GM23248 (cell line): ENCODE measurements at regions not wholly inside any gene's neighbourhood (a gene's known extent, or its start where the extent isn't known, plus 50 kb on each side); places are given as distances from the start of the nearest gene placed in this dataset.
"Not testable (repeated sequence)": the region's sequence is repeated elsewhere in the genome, so short reads cannot be mapped to it uniquely, and the experiment has no call there.

ENCODE experiments used
- DNase-seq: peaks from one replicate; pipeline ENCODE4 v3.0.0-alpha.2; 2015
- H2AFZ ChIP-seq: fragments of 200-600 bp; sonication (generic); 2 replicates; pipeline ENCODE4 v1.6.1; 2016; ENCODE audit warnings: antibody characterized with exemption
- H3F3A ChIP-seq: fragments of 200-600 bp; sonication (generic); 2 replicates; pipeline ENCODE4 v1.6.1; 2016; ENCODE audit warnings: mild to moderate bottlenecking, antibody characterized with exemption, mixed run types; ENCODE audit not compliant: insufficient read depth
- H3K27ac ChIP-seq: fragments of 200-600 bp; sonication (generic); 2 replicates; pipeline ENCODE4 v1.5.1; 2016; ENCODE audit warnings: mild to moderate bottlenecking
- H3K27me3 ChIP-seq: fragments of 200-600 bp; sonication (generic); replicated peaks from 2 replicates; pipeline ENCODE4 v1.6.1; 2016; ENCODE audit warnings: mild to moderate bottlenecking; ENCODE audit not compliant: insufficient read depth
- H3K36me3 ChIP-seq: fragments of 200-600 bp; sonication (generic); 2 replicates; pipeline ENCODE4 v1.6.1; 2016; ENCODE audit warnings: low read depth, mild to moderate bottlenecking
- H3K4me1 ChIP-seq: fragments of 200-600 bp; sonication (generic); 2 replicates; pipeline ENCODE4 v1.6.1; 2016; ENCODE audit warnings: mild to moderate bottlenecking; ENCODE audit not compliant: insufficient read depth
- H3K4me2 ChIP-seq: fragments of 200-600 bp; sonication (generic); one replicate; pipeline ENCODE4 v1.6.1; 2016; ENCODE audit warnings: mild to moderate bottlenecking; ENCODE audit not compliant: unreplicated experiment
- H3K4me3 ChIP-seq: fragments of 200-600 bp; sonication (generic); 2 replicates; pipeline ENCODE4 v1.5.1; 2016; ENCODE audit warnings: mild to moderate bottlenecking
- H3K79me2 ChIP-seq: fragments of 200-600 bp; sonication (generic); 2 replicates; pipeline ENCODE4 v1.6.1; 2016; ENCODE audit warnings: mild to moderate bottlenecking; ENCODE audit not compliant: insufficient read depth
- H3K9ac ChIP-seq: fragments of 200-600 bp; sonication (generic); 2 replicates; pipeline ENCODE4 v1.6.1; 2016; ENCODE audit warnings: mild to moderate bottlenecking
- H3K9me2 ChIP-seq: fragments of 200-600 bp; sonication (generic); 2 replicates; pipeline ENCODE4 v1.6.1; 2016; ENCODE audit warnings: mixed run types, mild to moderate bottlenecking, moderate library complexity; ENCODE audit not compliant: insufficient read depth
- H3K9me3 ChIP-seq: fragments of 200-600 bp; sonication (generic); one replicate; pipeline ENCODE4 v1.6.1; 2017; ENCODE audit warnings: low read depth
- H4K20me1 ChIP-seq: fragments of 200-600 bp; sonication (generic); 2 replicates; pipeline ENCODE4 v1.6.0; 2016; ENCODE audit not compliant: insufficient read depth
- EZH2 ChIP-seq: fragments of 200-600 bp; sonication (generic); IDR thresholded peaks from 2 replicates; pipeline ENCODE4 v1.6.1; 2018; ENCODE audit warnings: antibody characterized with exemption, mild to moderate bottlenecking; ENCODE audit not compliant: insufficient read depth, poor library complexity, severe bottlenecking
- EZH2phosphoT487 ChIP-seq: fragments of 200-600 bp; sonication (generic); IDR thresholded peaks from 2 replicates; pipeline ENCODE4 v1.6.1; 2018; ENCODE audit warnings: antibody characterized with exemption, moderate library complexity, mild to moderate bottlenecking, low read depth; ENCODE audit not compliant: insufficient read depth
- WGBS, 2 experiments: methylation state at CpG; one replicate each; pipeline ENCODE4 v1.1.6; 2015 to 2017; ENCODE audit warnings: low lambda C conversion rate in 2 of 2, low coverage in 1 of 2; ENCODE audit errors: missing lambda C conversion rate in 2 of 2; 5-methylcytosine and 5-hydroxymethylcytosine counted together
- in situ Hi-C: fragments of 300-500 bp; cut with MboI; formaldehyde crosslinking; loops from 2 replicates; pipeline ENCODE4 v1.15.0; 2020

DNA sequence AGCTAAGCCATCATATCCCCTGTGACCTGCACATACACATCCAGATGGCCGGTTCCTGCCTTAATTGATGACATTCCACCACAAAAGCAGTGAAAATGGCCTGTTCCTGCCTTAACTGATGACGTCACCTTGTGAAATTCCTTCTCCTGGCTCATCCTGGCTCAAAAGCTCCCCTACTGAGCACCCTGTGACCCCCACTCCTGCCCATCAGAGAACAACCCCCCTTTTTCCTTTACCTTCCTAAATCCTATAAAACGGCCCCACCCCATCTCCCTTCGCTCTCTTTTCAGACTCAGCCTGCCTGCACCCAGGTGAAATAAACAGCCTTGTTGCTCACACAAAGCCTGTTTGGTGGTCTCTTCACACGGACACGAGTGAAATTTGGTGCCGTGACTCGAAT lies 543.8 kb upstream of the HTR2C start:
- H2AFZ ChIP-seq, H3K9me2 ChIP-seq, H3K36me3 ChIP-seq, H3K9ac ChIP-seq, DNase-seq, H3K4me2 ChIP-seq, H3K4me3 ChIP-seq, H3K9me3 ChIP-seq, H4K20me1 ChIP-seq, H3K27me3 ChIP-seq, in situ Hi-C loops, H3K27ac ChIP-seq, H3F3A ChIP-seq, H3K79me2 ChIP-seq, H3K4me1 ChIP-seq: not testable (repeated sequence)
- 32 to 47% methylated on average over 6 to 8 of the region's 8 CpGs for WGBS, 2 experiments

DNA sequence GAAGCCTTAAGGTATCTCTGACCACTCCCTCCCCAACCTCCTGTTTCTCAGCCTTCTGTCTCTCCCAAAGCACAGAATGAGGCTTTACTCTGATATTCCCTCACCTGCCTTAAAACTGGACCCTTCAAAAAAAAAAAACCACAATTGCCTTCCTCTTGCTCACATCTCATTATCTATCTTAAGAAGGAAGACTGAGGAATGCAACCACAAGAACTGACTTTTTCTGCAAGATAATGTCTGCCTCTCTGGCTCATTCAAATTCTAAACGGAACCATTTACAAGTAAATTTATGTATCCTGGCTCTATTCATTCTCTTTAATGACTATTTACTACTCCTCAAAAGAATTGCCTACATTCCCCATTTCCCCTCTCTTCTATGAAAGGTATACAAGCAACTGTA lies 545.5 kb upstream of the HTR2C start:
- Histone ChIP-seq H3K27me3 (no peaks in the 10 kb centered on the region), H3K36me3 (no peaks in the 10 kb centered on the region), H3K4me1 (no peaks in the 10 kb centered on the region), H3K4me3 (no peak overlapping the region), H3F3A (no peaks in the 10 kb centered on the region), H3K4me2 (no peak overlapping the region), H3K9ac (no peak overlapping the region), H3K79me2 (no peaks in the 10 kb centered on the region), H3K9me2 (no peaks in the 10 kb centered on the region), H3K9me3 (no peaks in the 10 kb centered on the region), H3K27ac (no peak overlapping the region), H4K20me1 (no peaks in the 10 kb centered on the region), H2AFZ (no peak overlapping the region)
- 0 to 4% methylated on average over 1 of the region's 1 CpG for WGBS, 2 experiments
- TF ChIP-seq EZH2 (no peak), EZH2phosphoT487 (no peak)
- DNase-seq, result no peak
- in situ Hi-C loops, result no loop called here

DNA sequence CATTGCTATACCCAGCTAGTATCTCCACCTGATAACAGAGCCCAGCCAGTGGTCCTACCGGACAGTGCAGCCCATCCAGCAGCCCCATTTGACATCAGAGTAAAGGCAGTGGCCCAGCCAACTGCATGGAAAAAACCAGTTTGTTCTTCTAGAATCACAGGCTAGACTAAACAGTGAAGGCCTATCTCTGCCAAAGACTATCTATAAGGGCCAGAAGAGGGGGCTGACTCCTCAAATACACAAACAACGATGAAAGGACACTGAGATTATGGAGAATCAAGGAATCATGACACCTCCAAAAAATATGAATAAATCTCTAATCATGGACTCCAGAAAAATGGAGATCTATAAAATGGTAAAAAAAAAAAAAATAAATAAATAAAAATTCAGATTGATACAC lies 546.4 kb upstream of the HTR2C start:
- Histone ChIP-seq H3K27ac (no peak overlapping the region), H2AFZ (no peak overlapping the region), H3K4me1 (no peaks in the 10 kb centered on the region), H3K4me2 (no peak overlapping the region), H3K79me2 (no peaks in the 10 kb centered on the region), H3K9ac (no peak overlapping the region), H3K27me3 (no peaks in the 10 kb centered on the region), H3K36me3 (no peaks in the 10 kb centered on the region), H3K9me3 (no peaks in the 10 kb centered on the region), H3K9me2 (no peaks in the 10 kb centered on the region), H3K4me3 (no peak overlapping the region), H4K20me1 (no peaks in the 10 kb centered on the region), H3F3A (no peaks in the 10 kb centered on the region)
- in situ Hi-C loops, result no loop called here
- 25 to 33% methylated on average over 2 of the region's 2 CpGs for WGBS, 2 experiments
- DNase-seq, result no peak
- TF ChIP-seq EZH2phosphoT487 (no peak), EZH2 (no peak)

DNA sequence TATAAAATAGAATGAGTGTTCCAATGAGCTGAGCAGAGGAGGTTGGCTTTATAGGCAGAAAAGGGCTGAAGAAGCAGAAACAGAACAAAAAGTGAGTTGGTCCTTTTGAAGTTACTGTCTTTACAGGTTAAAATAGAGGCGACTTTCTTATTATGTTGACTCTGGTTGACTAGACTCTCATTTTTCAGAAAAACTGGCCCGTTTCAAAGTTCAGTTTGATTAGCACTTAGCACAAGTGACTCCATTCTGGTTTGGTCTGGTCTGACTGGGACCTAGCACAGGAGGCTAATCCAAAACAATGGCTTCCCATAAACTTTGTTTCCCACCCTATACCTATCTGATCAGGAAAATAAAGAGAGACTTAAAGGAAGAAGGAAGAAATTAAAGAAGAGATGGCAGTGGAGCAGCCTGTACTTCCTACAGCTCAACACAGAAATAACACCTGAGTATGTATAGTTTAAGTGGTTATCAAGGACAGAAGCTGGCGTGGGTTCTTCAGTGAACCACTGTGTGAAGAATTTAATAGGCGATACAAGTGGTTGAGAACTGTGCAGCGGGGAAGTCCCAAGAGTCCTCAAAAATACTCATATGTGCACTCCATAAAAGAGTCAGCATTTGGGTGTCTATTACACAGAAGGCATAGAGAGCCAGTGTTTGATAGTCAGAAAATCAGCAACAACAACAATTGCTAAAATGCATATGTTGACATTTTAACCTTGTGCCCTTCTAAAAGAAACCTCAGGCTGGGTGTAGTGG lies 554.8 kb upstream of the HTR2C start:
- H3K4me1 ChIP-seq, result no peaks in the 10 kb centered on the region
- no peak overlapping the region for H2AFZ ChIP-seq
- H3F3A ChIP-seq, result no peaks in the 10 kb centered on the region
- TF ChIP-seq EZH2phosphoT487 (no peak), EZH2 (no peak)
- H3K36me3 ChIP-seq, result no peaks in the 10 kb centered on the region
- H3K27me3 ChIP-seq, result no peaks in the 10 kb centered on the region
- 15 to 24% methylated on average over 5 of the region's 5 CpGs for WGBS, 2 experiments
- H3K9me3 ChIP-seq, result no peaks in the 10 kb centered on the region
- in situ Hi-C loops, result no loop called here
- H3K79me2 ChIP-seq, result no peaks in the 10 kb centered on the region
- no peaks in the 10 kb centered on the region for H3K9me2 ChIP-seq
- no peak overlapping the region for H3K27ac ChIP-seq
- H4K20me1 ChIP-seq, result no peaks in the 10 kb centered on the region
- no peak overlapping the region for H3K9ac ChIP-seq
- DNase-seq, result no peak
- no peak overlapping the region for H3K4me3 ChIP-seq
- no peak overlapping the region for H3K4me2 ChIP-seq

DNA sequence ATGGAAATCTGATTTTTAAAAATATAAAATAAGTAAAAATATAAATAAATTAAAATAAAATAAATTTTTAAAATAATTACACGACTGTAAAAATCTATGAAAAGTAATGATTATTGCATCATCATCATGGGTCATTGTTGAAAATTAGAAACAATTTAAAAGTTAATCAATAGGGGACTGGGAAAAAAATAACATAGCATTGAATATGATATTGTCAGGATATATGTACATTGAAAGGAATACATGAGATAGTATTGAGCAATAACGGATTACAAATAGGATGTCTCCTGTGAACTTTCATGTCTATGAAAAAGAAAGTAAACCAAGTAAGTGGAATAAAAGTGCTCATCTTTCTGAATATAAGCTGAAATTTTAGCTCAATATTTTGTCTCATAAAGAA lies 566.8 kb upstream of the HTR2C start:
- DNase-seq, result no peak
- H4K20me1 ChIP-seq, result no peaks in the 10 kb centered on the region
- H3K27ac ChIP-seq, result no peak overlapping the region
- no peaks in the 10 kb centered on the region for H3K9me3 ChIP-seq
- no peaks in the 10 kb centered on the region for H3K27me3 ChIP-seq
- no peaks in the 10 kb centered on the region for H3F3A ChIP-seq
- in situ Hi-C loops, result no loop called here
- no peaks in the 10 kb centered on the region for H3K9me2 ChIP-seq
- H3K4me3 ChIP-seq, result no peak overlapping the region
- TF ChIP-seq EZH2 (no peak), EZH2phosphoT487 (no peak)
- WGBS, 2 experiments, result 40 to 45% methylated on average over 2 of the region's 2 CpGs
- H3K79me2 ChIP-seq, result no peaks in the 10 kb centered on the region
- no peak overlapping the region for H2AFZ ChIP-seq
- no peaks in the 10 kb centered on the region for H3K4me1 ChIP-seq
- H3K36me3 ChIP-seq, result no peaks in the 10 kb centered on the region
- no peak overlapping the region for H3K9ac ChIP-seq
- H3K4me2 ChIP-seq, result no peak overlapping the region
